Neural cell (in vitro differentiated cells): ENCODE measurements at regions not wholly inside any gene's neighbourhood (a gene's known extent, or its start where the extent isn't known, plus 50 kb on each side); places are given as distances from the start of the nearest gene placed in this dataset.

Experiments used
- EP300 ChIP-seq: fragments of 450-650 bp; conservative IDR thresholded peaks from 2 replicates; pipeline ENCODE4 v1.6.1; 2014; ENCODE audit warnings: antibody characterized with exemption, mild to moderate bottlenecking, moderate library complexity; ENCODE audit not compliant: poor library complexity, severe bottlenecking
- EZH2 ChIP-seq: fragments of 200-600, 300-800 bp; shearing (Covaris generic), sonication (generic); IDR thresholded peaks from 2 replicates; pipeline ENCODE4 v1.6.1; 2014; ENCODE audit warnings: antibody characterized with exemption, low read length, borderline replicate concordance, mild to moderate bottlenecking; ENCODE audit not compliant: insufficient read depth, poor library complexity, severe bottlenecking
- POLR2AphosphoS5 ChIP-seq: IDR thresholded peaks from 2 replicates; pipeline ENCODE4 v1.6.1; 2012
- RAD21 ChIP-seq: fragments of 450-650 bp; conservative IDR thresholded peaks from 2 replicates; pipeline ENCODE4 v1.6.1; 2014; ENCODE audit warnings: antibody characterized with exemption, mild to moderate bottlenecking, moderate library complexity
- REST ChIP-seq: IDR thresholded peaks from 2 replicates; pipeline ENCODE4 v1.6.1; 2012; ENCODE audit warnings: borderline replicate concordance
- TAF1 ChIP-seq: IDR thresholded peaks from 2 replicates; pipeline ENCODE4 v1.6.1; 2012; ENCODE audit warnings: low read depth
- TF ChIP-seq, protein P1 (sequence below): fragments of 450-650 bp; IDR thresholded peaks from 2 replicates; pipeline ENCODE4 v1.5.1; 2014; ENCODE audit warnings: antibody characterized with exemption, mild to moderate bottlenecking, moderate library complexity; ENCODE audit not compliant: poor library complexity, severe bottlenecking

- TF ChIP-seq, protein P1, sequence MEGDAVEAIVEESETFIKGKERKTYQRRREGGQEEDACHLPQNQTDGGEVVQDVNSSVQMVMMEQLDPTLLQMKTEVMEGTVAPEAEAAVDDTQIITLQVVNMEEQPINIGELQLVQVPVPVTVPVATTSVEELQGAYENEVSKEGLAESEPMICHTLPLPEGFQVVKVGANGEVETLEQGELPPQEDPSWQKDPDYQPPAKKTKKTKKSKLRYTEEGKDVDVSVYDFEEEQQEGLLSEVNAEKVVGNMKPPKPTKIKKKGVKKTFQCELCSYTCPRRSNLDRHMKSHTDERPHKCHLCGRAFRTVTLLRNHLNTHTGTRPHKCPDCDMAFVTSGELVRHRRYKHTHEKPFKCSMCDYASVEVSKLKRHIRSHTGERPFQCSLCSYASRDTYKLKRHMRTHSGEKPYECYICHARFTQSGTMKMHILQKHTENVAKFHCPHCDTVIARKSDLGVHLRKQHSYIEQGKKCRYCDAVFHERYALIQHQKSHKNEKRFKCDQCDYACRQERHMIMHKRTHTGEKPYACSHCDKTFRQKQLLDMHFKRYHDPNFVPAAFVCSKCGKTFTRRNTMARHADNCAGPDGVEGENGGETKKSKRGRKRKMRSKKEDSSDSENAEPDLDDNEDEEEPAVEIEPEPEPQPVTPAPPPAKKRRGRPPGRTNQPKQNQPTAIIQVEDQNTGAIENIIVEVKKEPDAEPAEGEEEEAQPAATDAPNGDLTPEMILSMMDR = no peak
- no peak for TF ChIP-seq EZH2
- TF ChIP-seq REST = no peak
- no peak for TF ChIP-seq POLR2AphosphoS5
- TF ChIP-seq EP300 = no peak
- no peak for TF ChIP-seq RAD21
- TF ChIP-seq TAF1 = no peak
Observed at GRCh38 chr3:124584552-124585391, 145.5 kb upstream of the UMPS start.
